IgD-negative memory B cell (primary cell): ENCODE measurements at regions not wholly inside any gene's neighbourhood (a gene's known extent, or its start where the extent isn't known, plus 50 kb on each side); places are given as distances from the start of the nearest gene placed in this dataset.

Experiments
- H3K27ac Mint-ChIP-seq, 3 donors: one replicate each; pipeline ENCODE4 v1.8.0; 2020 to 2022; ENCODE audit warnings: mild to moderate bottlenecking in 3 of 3, mixed read lengths in 3 of 3, moderate library complexity in 1 of 3
- H3K27me3 Mint-ChIP-seq: one replicate; pipeline ENCODE4 v1.8.0; 2021; ENCODE audit warnings: mixed read lengths
- H3K36me3 Mint-ChIP-seq: one replicate; pipeline ENCODE4 v1.8.0; 2020; ENCODE audit warnings: mild to moderate bottlenecking, mixed read lengths
- H3K4me1 Mint-ChIP-seq, 3 donors: one replicate each; pipeline ENCODE4 v1.8.0; 2020 to 2022; ENCODE audit warnings: mixed read lengths in 3 of 3, mild to moderate bottlenecking in 1 of 3
- H3K4me3 Mint-ChIP-seq, 4 donors: one replicate each; pipeline ENCODE4 v1.8.0; 2020 to 2022; ENCODE audit warnings: mild to moderate bottlenecking in 4 of 4, mixed read lengths in 4 of 4, moderate library complexity in 3 of 4
- H3K9me3 Mint-ChIP-seq, 3 donors: one replicate each; pipeline ENCODE4 v1.8.0; 2020 to 2021; ENCODE audit warnings: mixed read lengths in 3 of 3, mild to moderate bottlenecking in 1 of 3

- no peak overlapping the region for H3K27ac Mint-ChIP-seq
- H3K27me3 Mint-ChIP-seq, result no peaks in the 10 kb centered on the region
- no peaks in the 10 kb centered on the region for H3K36me3 Mint-ChIP-seq
- H3K4me1 Mint-ChIP-seq, result no peaks in the 10 kb centered on the region
- no peak overlapping the region for H3K4me3 Mint-ChIP-seq
- peaks cover 6 to 26% (median 7%) of the 10 kb centered on the region in 3 donors for H3K9me3 Mint-ChIP-seq
Observed at GRCh38 chr4:28378109-28378830, 1517.6 kb downstream of the STIM2 start.

- no peak overlapping the region for H3K4me3 Mint-ChIP-seq
- H3K9me3 Mint-ChIP-seq, result peaks cover 2 to 11% (median 2%) of the 10 kb centered on the region in 3 donors
- no peaks in the 10 kb centered on the region for H3K27me3 Mint-ChIP-seq
- no peaks in the 10 kb centered on the region for H3K36me3 Mint-ChIP-seq
- no peaks in the 10 kb centered on the region for H3K4me1 Mint-ChIP-seq
- H3K27ac Mint-ChIP-seq, result no peak overlapping the region
Observed at GRCh38 chr4:28385801-28386200, 1525.2 kb downstream of the STIM2 start.

- Mint-ChIP-seq H3K36me3 (no peaks in the 10 kb centered on the region), H3K27ac (no peak overlapping the region), H3K27me3 (no peaks in the 10 kb centered on the region), H3K4me1 (no peaks in the 10 kb centered on the region), H3K9me3 (peaks cover 2 to 10% (median 2%) of the 10 kb centered on the region in 3 donors), H3K4me3 (no peak overlapping the region)
Observed at GRCh38 chr4:28386776-28387175, 1526.1 kb downstream of the STIM2 start.

GRCh38 chr4:28388471-28388870, 1527.8 kb downstream of the STIM2 start:
- H3K4me1 Mint-ChIP-seq, result no peaks in the 10 kb centered on the region
- H3K27me3 Mint-ChIP-seq, result no peaks in the 10 kb centered on the region
- no peak overlapping the region for H3K27ac Mint-ChIP-seq
- H3K4me3 Mint-ChIP-seq, result no peak overlapping the region
- peaks cover 0 to 10% (median 5%) of the 10 kb centered on the region in 3 donors for H3K9me3 Mint-ChIP-seq
- no peaks in the 10 kb centered on the region for H3K36me3 Mint-ChIP-seq

- H3K27ac Mint-ChIP-seq, result peak overlapping the region in 1 of 3 donors; percentile 54
- H3K36me3 Mint-ChIP-seq, result no peaks in the 10 kb centered on the region
- H3K27me3 Mint-ChIP-seq, result no peaks in the 10 kb centered on the region
- H3K4me1 Mint-ChIP-seq, result no peaks in the 10 kb centered on the region
- peaks cover 0 to 11% (median 3%) of the 10 kb centered on the region in 3 donors for H3K9me3 Mint-ChIP-seq
- no peak overlapping the region for H3K4me3 Mint-ChIP-seq
Observed at GRCh38 chr4:28391877-28392276, 1531.2 kb downstream of the STIM2 start.

GRCh38 chr4:28402751-28403150, 1542.1 kb downstream of the STIM2 start:
- Mint-ChIP-seq H3K4me1 (peaks cover 0 to 2% (median 0%) of the 10 kb centered on the region in 3 donors), H3K36me3 (no peaks in the 10 kb centered on the region), H3K27me3 (no peaks in the 10 kb centered on the region), H3K9me3 (peaks cover 7 to 10% (median 8%) of the 10 kb centered on the region in 3 donors), H3K27ac (no peak overlapping the region), H3K4me3 (no peak overlapping the region)

GRCh38 chr4:28421221-28421620, 1560.6 kb downstream of the STIM2 start:
- Mint-ChIP-seq H3K36me3 (no peaks in the 10 kb centered on the region), H3K4me3 (no peak overlapping the region), H3K9me3 (peaks cover 0 to 10% (median 2%) of the 10 kb centered on the region in 3 donors), H3K4me1 (no peaks in the 10 kb centered on the region), H3K27me3 (no peaks in the 10 kb centered on the region), H3K27ac (no peak overlapping the region)

- Mint-ChIP-seq H3K27ac (no peak overlapping the region), H3K36me3 (no peaks in the 10 kb centered on the region)
Observed at GRCh38 chr4:28426251-28426650, 1565.6 kb downstream of the STIM2 start.

GRCh38 chr4:28427306-28428085, 1566.9 kb downstream of the STIM2 start:
- no peak overlapping the region for H3K27ac Mint-ChIP-seq
- no peak overlapping the region for H3K4me3 Mint-ChIP-seq
- H3K4me1 Mint-ChIP-seq, result no peaks in the 10 kb centered on the region
- no peaks in the 10 kb centered on the region for H3K27me3 Mint-ChIP-seq
- peaks cover 0 to 10% (median 0%) of the 10 kb centered on the region in 3 donors for H3K9me3 Mint-ChIP-seq
- H3K36me3 Mint-ChIP-seq, result no peaks in the 10 kb centered on the region

More at GRCh38 chr4:28426251-28426650, 1565.6 kb downstream of the STIM2 start:
- Mint-ChIP-seq H3K4me1 (no peaks in the 10 kb centered on the region), H3K9me3 (peaks cover 0 to 10% (median 2%) of the 10 kb centered on the region in 3 donors), H3K27me3 (no peaks in the 10 kb centered on the region), H3K4me3 (no peak overlapping the region)

GRCh38 chr4:28432348-28433025, 1571.8 kb downstream of the STIM2 start:
- Mint-ChIP-seq H3K36me3 (no peaks in the 10 kb centered on the region), H3K27ac (no peak overlapping the region), H3K9me3 (peaks cover 0 to under 1% (median 0%) of the 10 kb centered on the region in 3 donors), H3K4me1 (no peaks in the 10 kb centered on the region), H3K27me3 (no peaks in the 10 kb centered on the region), H3K4me3 (no peak overlapping the region)

- Mint-ChIP-seq H3K27me3 (no peaks in the 10 kb centered on the region), H3K36me3 (no peaks in the 10 kb centered on the region), H3K4me1 (no peaks in the 10 kb centered on the region), H3K4me3 (no peak overlapping the region), H3K9me3 (peaks cover 0 to 2% (median 0%) of the 10 kb centered on the region in 3 donors), H3K27ac (no peak overlapping the region)
Observed at GRCh38 chr4:28435314-28435713, 1574.7 kb downstream of the STIM2 start.

- Mint-ChIP-seq H3K27me3 (no peaks in the 10 kb centered on the region), H3K27ac (no peak overlapping the region), H3K9me3 (peaks cover 0 to 2% (median 2%) of the 10 kb centered on the region in 3 donors)
Observed at GRCh38 chr4:28436191-28437080, 1575.8 kb downstream of the STIM2 start.

GRCh38 chr4:28443371-28443770, 1582.7 kb downstream of the STIM2 start:
- H3K27ac Mint-ChIP-seq, result no peak overlapping the region
- no peaks in the 10 kb centered on the region for H3K4me1 Mint-ChIP-seq
- H3K4me3 Mint-ChIP-seq, result no peak overlapping the region
- H3K27me3 Mint-ChIP-seq, result no peaks in the 10 kb centered on the region
- H3K36me3 Mint-ChIP-seq, result no peaks in the 10 kb centered on the region
- peaks cover 5 to 18% (median 8%) of the 10 kb centered on the region in 3 donors for H3K9me3 Mint-ChIP-seq

More at GRCh38 chr4:28436191-28437080, 1575.8 kb downstream of the STIM2 start:
- Mint-ChIP-seq H3K4me3 (no peak overlapping the region), H3K4me1 (no peaks in the 10 kb centered on the region), H3K36me3 (no peaks in the 10 kb centered on the region)

- Mint-ChIP-seq H3K27ac (no peak overlapping the region), H3K9me3 (peaks cover 5 to 18% (median 6%) of the 10 kb centered on the region in 3 donors), H3K4me3 (no peak overlapping the region), H3K36me3 (no peaks in the 10 kb centered on the region), H3K27me3 (no peaks in the 10 kb centered on the region), H3K4me1 (no peaks in the 10 kb centered on the region)
Observed at GRCh38 chr4:28443801-28444412, 1583.3 kb downstream of the STIM2 start.
